Body of pancreas (tissue), 4 donors: ENCODE measurements at regions not wholly inside any gene's neighbourhood (a gene's known extent, or its start where the extent isn't known, plus 50 kb on each side); places are given as distances from the start of the nearest gene placed in this dataset.

Experiments used
- CTCF ChIP-seq, 7 experiments: fragments of 450-650 bp in 4 of 7; fragments of 200-600 bp in 3 of 7; sonication (generic) in 3 of 7; IDR thresholded peaks; one replicate each; pipeline ENCODE4 v1.5.1; 2016 to 2019; ENCODE audit warnings: antibody characterized with exemption in 7 of 7
- POLR2A ChIP-seq, 3 donors: fragments of 450-650 bp; IDR thresholded peaks; one replicate each; pipeline ENCODE4 v1.6.1; 2016; ENCODE audit warnings: antibody characterized with exemption in 3 of 3, mild to moderate bottlenecking in 2 of 3

DNA sequence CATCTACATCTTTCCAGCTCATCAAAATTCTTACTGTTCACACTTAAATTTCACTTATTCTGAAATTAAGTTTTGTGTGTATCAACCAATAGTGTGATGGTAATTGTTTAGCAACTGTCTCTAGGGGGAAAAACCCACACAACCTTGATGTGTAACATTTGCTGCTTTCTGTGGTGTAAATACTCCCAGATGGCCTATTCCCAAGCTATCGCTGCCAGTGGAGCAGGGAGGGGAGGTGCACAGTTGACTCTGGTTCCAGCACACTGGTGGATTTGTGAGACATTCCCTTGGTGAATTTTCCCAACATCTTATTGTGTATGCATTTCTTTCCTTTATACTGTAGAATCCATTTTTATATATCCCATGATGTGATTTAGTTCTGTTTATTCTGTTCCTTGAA, 275.9 kb upstream of the SHH start:
- no peak for TF ChIP-seq CTCF (IDR thresholded peaks at IDR 0.05)
- TF ChIP-seq POLR2A (IDR thresholded peaks at IDR 0.05) = no peak
